Activated CD4-positive, alpha-beta memory T cell treated with anti-CD3 and anti-CD28 coated beads, Interleukin-2, amount 10 ng/mL, durations not matched to agents 7 days and 5 days (primary cell): ENCODE measurements at regions not wholly inside any gene's neighbourhood (a gene's known extent, or its start where the extent isn't known, plus 50 kb on each side); places are given as distances from the start of the nearest gene placed in this dataset.

Experiments used
- CTCF ChIA-PET: fragments of 350-600 bp; sonication (Branson Sonifier 250); formaldehyde crosslinking; loops from one replicate; lab custom pipeline; 2021; ENCODE audit warnings: antibody characterized with exemption, inconsistent platforms; lab: Charles Lee
- POLR2A ChIA-PET: fragments of 350-600 bp; sonication (Branson Sonifier 250); formaldehyde crosslinking; loops from one replicate; lab custom pipeline; 2021; ENCODE audit warnings: antibody characterized with exemption; lab: Charles Lee
- DNase-seq: peaks from one replicate; pipeline ENCODE4 v3.0.0-alpha.2; 2020
- H3K27ac Mint-ChIP-seq: one replicate; pipeline ENCODE4 v1.8.0; 2021; ENCODE audit warnings: mild to moderate bottlenecking, mixed read lengths
- H3K27me3 Mint-ChIP-seq: one replicate; pipeline ENCODE4 v1.8.0; 2021; ENCODE audit warnings: mixed read lengths
- H3K36me3 Mint-ChIP-seq: one replicate; pipeline ENCODE4 v1.8.0; 2021; ENCODE audit warnings: low read depth, mixed read lengths
- H3K4me1 Mint-ChIP-seq: one replicate; pipeline ENCODE4 v1.8.0; 2021; ENCODE audit warnings: mixed read lengths
- H3K4me3 Mint-ChIP-seq: one replicate; pipeline ENCODE4 v1.8.0; 2021; ENCODE audit warnings: mild to moderate bottlenecking, mixed read lengths
- H3K9me3 Mint-ChIP-seq: one replicate; pipeline ENCODE4 v1.8.0; 2021; ENCODE audit warnings: mixed read lengths

GRCh38 chr3:144229953-144230352 lies 258.3 kb downstream of the DIPK2A start:
- no peaks in the 10 kb centered on the region for H3K36me3 Mint-ChIP-seq
- no peak overlapping the region for H3K4me3 Mint-ChIP-seq
- no peak overlapping the region for H3K27ac Mint-ChIP-seq
- no peak for DNase-seq
- H3K27me3 Mint-ChIP-seq: no peaks in the 10 kb centered on the region
- CTCF ChIA-PET: no interaction called here
- H3K4me1 Mint-ChIP-seq: no peaks in the 10 kb centered on the region
- no peaks in the 10 kb centered on the region for H3K9me3 Mint-ChIP-seq
- POLR2A ChIA-PET: interaction anchor here (0.7 kb wide), 1 partner anchor 21 kb away, joined by 4 read pairs; no protein-coding TSS in a partner anchor

- H3K27me3 Mint-ChIP-seq: no peaks in the 10 kb centered on the region
- no peak overlapping the region for H3K4me3 Mint-ChIP-seq
- no peak for DNase-seq
- CTCF ChIA-PET: no interaction called here
- no peaks in the 10 kb centered on the region for H3K4me1 Mint-ChIP-seq
- H3K36me3 Mint-ChIP-seq: no peaks in the 10 kb centered on the region
- POLR2A ChIA-PET: no interaction called here
- H3K9me3 Mint-ChIP-seq: peaks cover 4% of the 10 kb centered on the region
- no peak overlapping the region for H3K27ac Mint-ChIP-seq
These were observed 263.9 kb downstream of the DIPK2A start for GRCh38 chr3:144235489-144235888.

GRCh38 chr3:144237351-144237750 lies 265.7 kb downstream of the DIPK2A start:
- Mint-ChIP-seq H3K9me3 (peaks cover 4% of the 10 kb centered on the region), H3K36me3 (no peaks in the 10 kb centered on the region), H3K27ac (no peak overlapping the region), H3K27me3 (no peaks in the 10 kb centered on the region), H3K4me3 (no peak overlapping the region), H3K4me1 (no peaks in the 10 kb centered on the region)
- ChIA-PET CTCF (no interaction called here), POLR2A (no interaction called here)
- no peak for DNase-seq

- Mint-ChIP-seq H3K36me3 (no peaks in the 10 kb centered on the region), H3K4me1 (no peaks in the 10 kb centered on the region), H3K27ac (no peak overlapping the region), H3K4me3 (no peak overlapping the region), H3K27me3 (no peaks in the 10 kb centered on the region), H3K9me3 (peaks cover 4% of the 10 kb centered on the region)
- no peak for DNase-seq
- CTCF ChIA-PET: no interaction called here
- POLR2A ChIA-PET: no interaction called here
These were observed 269.8 kb downstream of the DIPK2A start for GRCh38 chr3:144241404-144241803.

- POLR2A ChIA-PET: no interaction called here
- no peak overlapping the region for H3K27ac Mint-ChIP-seq
- CTCF ChIA-PET: no interaction called here
- no peak for DNase-seq
- peaks cover 4% of the 10 kb centered on the region for H3K9me3 Mint-ChIP-seq
- H3K4me3 Mint-ChIP-seq: no peak overlapping the region
- no peaks in the 10 kb centered on the region for H3K27me3 Mint-ChIP-seq
- no peaks in the 10 kb centered on the region for H3K4me1 Mint-ChIP-seq
- H3K36me3 Mint-ChIP-seq: no peaks in the 10 kb centered on the region
These were observed 271.1 kb downstream of the DIPK2A start for GRCh38 chr3:144242747-144243146.

GRCh38 chr3:144244662-144245061 lies 273.0 kb downstream of the DIPK2A start:
- no peak overlapping the region for H3K27ac Mint-ChIP-seq
- no peak for DNase-seq
- no peaks in the 10 kb centered on the region for H3K27me3 Mint-ChIP-seq
- no peaks in the 10 kb centered on the region for H3K36me3 Mint-ChIP-seq
- H3K4me1 Mint-ChIP-seq: no peaks in the 10 kb centered on the region
- H3K9me3 Mint-ChIP-seq: peaks cover under 1% of the 10 kb centered on the region
- CTCF ChIA-PET: no interaction called here
- POLR2A ChIA-PET: no interaction called here
- no peak overlapping the region for H3K4me3 Mint-ChIP-seq

GRCh38 chr3:144252896-144253295 lies 281.3 kb downstream of the DIPK2A start:
- POLR2A ChIA-PET: no interaction called here
- H3K4me1 Mint-ChIP-seq: no peaks in the 10 kb centered on the region
- CTCF ChIA-PET: interaction anchor here (0.5 kb wide), 1 partner anchor 1287 kb away, joined by 3 read pairs; no protein-coding TSS in a partner anchor
- H3K9me3 Mint-ChIP-seq: no peaks in the 10 kb centered on the region
- H3K27ac Mint-ChIP-seq: no peak overlapping the region
- H3K36me3 Mint-ChIP-seq: no peaks in the 10 kb centered on the region
- H3K4me3 Mint-ChIP-seq: no peak overlapping the region
- no peaks in the 10 kb centered on the region for H3K27me3 Mint-ChIP-seq
- no peak for DNase-seq

- Mint-ChIP-seq H3K9me3 (no peaks in the 10 kb centered on the region), H3K36me3 (no peaks in the 10 kb centered on the region), H3K4me3 (no peak overlapping the region), H3K27me3 (no peaks in the 10 kb centered on the region), H3K4me1 (no peaks in the 10 kb centered on the region), H3K27ac (no peak overlapping the region)
- CTCF ChIA-PET: no interaction called here
- DNase-seq: no peak
- POLR2A ChIA-PET: no interaction called here
These were observed 285.8 kb downstream of the DIPK2A start for GRCh38 chr3:144257381-144257780.

GRCh38 chr3:144259267-144259666 lies 287.6 kb downstream of the DIPK2A start:
- H3K27me3 Mint-ChIP-seq: no peaks in the 10 kb centered on the region
- ChIA-PET CTCF (no interaction called here), POLR2A (no interaction called here)
- H3K27ac Mint-ChIP-seq: no peak overlapping the region
- no peaks in the 10 kb centered on the region for H3K36me3 Mint-ChIP-seq
- no peaks in the 10 kb centered on the region for H3K4me1 Mint-ChIP-seq
- no peak for DNase-seq
- H3K9me3 Mint-ChIP-seq: peaks cover 1% of the 10 kb centered on the region
- no peak overlapping the region for H3K4me3 Mint-ChIP-seq

- Mint-ChIP-seq H3K4me1 (no peaks in the 10 kb centered on the region), H3K27me3 (no peaks in the 10 kb centered on the region), H3K9me3 (peaks cover 2% of the 10 kb centered on the region), H3K4me3 (no peak overlapping the region), H3K36me3 (no peaks in the 10 kb centered on the region), H3K27ac (no peak overlapping the region)
- DNase-seq: no peak
- ChIA-PET POLR2A (no interaction called here), CTCF (no interaction called here)
These were observed 292.1 kb downstream of the DIPK2A start for GRCh38 chr3:144263706-144264105.

GRCh38 chr3:144264350-144264749 lies 292.7 kb downstream of the DIPK2A start:
- Mint-ChIP-seq H3K27ac (no peak overlapping the region), H3K9me3 (peaks cover 2% of the 10 kb centered on the region), H3K4me1 (no peaks in the 10 kb centered on the region), H3K4me3 (no peak overlapping the region), H3K27me3 (no peaks in the 10 kb centered on the region), H3K36me3 (no peaks in the 10 kb centered on the region)
- DNase-seq: no peak
- ChIA-PET CTCF (no interaction called here), POLR2A (no interaction called here)

GRCh38 chr3:144264794-144265193 lies 293.2 kb downstream of the DIPK2A start:
- H3K36me3 Mint-ChIP-seq: no peaks in the 10 kb centered on the region
- ChIA-PET POLR2A (no interaction called here), CTCF (no interaction called here)
- H3K27me3 Mint-ChIP-seq: no peaks in the 10 kb centered on the region
- H3K4me3 Mint-ChIP-seq: no peak overlapping the region
- no peak overlapping the region for H3K27ac Mint-ChIP-seq
- H3K9me3 Mint-ChIP-seq: peaks cover 2% of the 10 kb centered on the region
- no peak for DNase-seq
- no peaks in the 10 kb centered on the region for H3K4me1 Mint-ChIP-seq

GRCh38 chr3:144265542-144266100 lies 294.0 kb downstream of the DIPK2A start:
- CTCF ChIA-PET: no interaction called here
- DNase-seq: no peak
- Mint-ChIP-seq H3K4me3 (no peak overlapping the region), H3K27ac (no peak overlapping the region), H3K36me3 (no peaks in the 10 kb centered on the region), H3K27me3 (no peaks in the 10 kb centered on the region), H3K4me1 (no peaks in the 10 kb centered on the region), H3K9me3 (peaks cover 2% of the 10 kb centered on the region)
- POLR2A ChIA-PET: no interaction called here

- ChIA-PET POLR2A (no interaction called here), CTCF (no interaction called here)
- no peaks in the 10 kb centered on the region for H3K36me3 Mint-ChIP-seq
- DNase-seq: no peak
- H3K4me1 Mint-ChIP-seq: no peaks in the 10 kb centered on the region
- no peak overlapping the region for H3K27ac Mint-ChIP-seq
- no peaks in the 10 kb centered on the region for H3K27me3 Mint-ChIP-seq
- H3K9me3 Mint-ChIP-seq: no peaks in the 10 kb centered on the region
- no peak overlapping the region for H3K4me3 Mint-ChIP-seq
These were observed 298.5 kb downstream of the DIPK2A start for GRCh38 chr3:144270100-144270499.
